Umbilical cord (tissue), 1 donor: ENCODE measurements at regions not wholly inside any gene's neighbourhood (a gene's known extent, or its start where the extent isn't known, plus 50 kb on each side); places are given as distances from the start of the nearest gene placed in this dataset.
"Not testable (repeated sequence)": the region's sequence is repeated elsewhere in the genome, so short reads cannot be mapped to it uniquely, and the experiment has no call there.

Experiments
- DNase-seq: peaks from one replicate; pipeline ENCODE4 v3.0.0-alpha.2; 2015; ENCODE audit warnings: low spot score

DNA sequence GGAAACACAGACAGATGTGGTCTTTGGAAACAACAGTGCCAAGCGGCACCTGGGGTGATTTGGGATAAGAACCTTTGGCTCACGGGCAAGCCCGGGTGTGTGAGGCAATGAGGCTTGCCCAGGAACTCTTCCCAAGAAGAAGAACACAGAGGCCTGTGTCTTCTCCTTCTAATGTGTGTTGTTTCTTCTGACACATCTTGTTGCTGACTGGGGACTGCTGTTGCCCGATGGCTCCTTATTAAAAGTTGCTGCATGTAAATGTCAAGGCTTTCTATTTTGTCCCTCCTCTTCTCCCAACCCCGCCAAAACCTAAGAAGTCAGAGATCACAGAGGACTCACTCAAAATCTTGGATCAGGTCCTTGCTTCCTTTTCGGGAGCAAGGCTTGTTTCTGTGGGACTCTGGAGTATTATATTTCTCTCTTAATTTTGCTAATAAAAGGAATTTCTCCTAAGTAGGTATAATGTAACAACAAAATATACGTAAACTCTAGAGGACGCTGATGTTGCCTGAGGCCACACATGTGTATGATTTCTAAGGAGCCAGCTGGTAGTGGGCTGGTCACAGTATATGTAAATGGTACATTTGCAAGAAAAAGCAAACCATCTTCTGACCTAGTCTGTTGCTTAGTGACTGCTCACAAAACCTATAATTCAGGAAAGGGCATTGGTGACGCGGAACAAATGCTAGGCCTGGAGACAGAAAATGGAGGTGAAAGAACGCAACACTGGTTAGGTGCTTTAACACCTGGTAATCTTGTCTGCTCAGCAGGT, 232.5 kb downstream of the GADD45G start:
- no peak for DNase-seq

GRCh38 chr9:89837934-89838310, 233.1 kb downstream of the GADD45G start:
- no peak for DNase-seq

GRCh38 chr9:89838621-89839020, 233.8 kb downstream of the GADD45G start:
- no peak for DNase-seq

DNA sequence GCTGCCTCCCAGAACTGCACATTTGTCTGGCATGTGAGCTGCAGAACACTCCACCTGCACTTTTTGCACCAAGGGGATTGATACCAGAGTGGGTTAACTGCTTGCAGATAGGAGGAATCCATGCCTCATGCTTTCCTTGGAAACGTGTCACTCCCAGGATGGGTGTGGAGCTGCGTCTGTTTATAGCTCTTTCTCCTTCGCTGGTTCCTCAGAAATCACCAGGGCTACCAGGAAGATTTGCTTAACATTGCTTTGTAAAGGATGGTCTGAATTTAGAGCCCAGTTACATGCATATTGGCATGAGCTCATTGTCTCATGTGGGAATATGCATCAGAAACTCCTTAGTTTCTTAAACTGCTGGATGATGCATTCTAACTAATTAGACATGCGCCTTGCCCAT, 234.6 kb downstream of the GADD45G start:
- DNase-seq = peak; percentile 84

- DNase-seq = peak; percentile 77
These were observed 235.1 kb downstream of the GADD45G start for GRCh38 chr9:89839952-89840351.

DNA sequence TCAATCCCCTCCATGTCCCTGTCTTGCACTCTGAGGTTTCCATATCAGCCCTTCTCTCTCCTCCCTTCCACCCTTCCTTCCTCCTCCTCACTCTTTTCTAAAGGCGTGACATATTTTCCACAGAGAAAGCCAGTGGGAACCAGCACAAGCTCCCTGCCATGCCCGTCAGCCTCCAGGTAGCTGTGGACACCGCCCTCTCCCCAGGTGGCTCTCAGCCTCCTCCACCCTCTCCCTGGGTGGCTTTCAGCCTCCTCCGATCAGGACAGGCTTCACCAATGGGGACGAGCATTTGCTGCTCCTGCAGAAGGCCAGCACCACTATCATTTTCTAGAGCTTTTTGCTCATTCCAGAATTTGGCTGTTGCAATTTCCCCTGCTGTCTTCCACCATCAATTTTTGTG, 236.6 kb downstream of the GADD45G start:
- no peak for DNase-seq

DNA sequence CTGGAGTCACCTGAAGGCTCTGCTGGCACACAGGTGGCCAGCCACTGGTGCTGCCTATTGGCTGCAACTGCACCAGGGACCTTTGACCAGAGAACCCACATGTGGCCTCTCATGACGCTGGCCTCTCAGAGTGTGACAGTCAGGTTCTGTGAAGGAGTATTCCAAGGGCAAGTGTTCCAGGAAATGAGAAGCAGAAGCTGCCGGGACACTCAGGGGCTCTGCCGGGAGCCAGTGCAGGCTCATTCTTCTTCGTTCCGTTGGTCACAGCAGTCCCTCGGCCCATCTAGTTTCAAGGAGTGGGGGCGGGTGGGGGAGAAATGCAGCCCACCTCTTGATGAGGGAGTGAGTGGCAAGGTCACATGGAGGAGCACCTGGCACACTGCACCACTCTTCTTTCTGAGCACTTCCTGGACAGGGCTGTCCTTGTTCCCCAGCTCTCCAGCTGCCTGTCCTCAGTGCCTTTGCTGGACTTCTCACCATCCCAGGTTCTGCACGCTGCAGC, 237.5 kb downstream of the GADD45G start:
- DNase-seq = no peak

- DNase-seq = no peak
These were observed 238.3 kb downstream of the GADD45G start for GRCh38 chr9:89843074-89843473.

DNA sequence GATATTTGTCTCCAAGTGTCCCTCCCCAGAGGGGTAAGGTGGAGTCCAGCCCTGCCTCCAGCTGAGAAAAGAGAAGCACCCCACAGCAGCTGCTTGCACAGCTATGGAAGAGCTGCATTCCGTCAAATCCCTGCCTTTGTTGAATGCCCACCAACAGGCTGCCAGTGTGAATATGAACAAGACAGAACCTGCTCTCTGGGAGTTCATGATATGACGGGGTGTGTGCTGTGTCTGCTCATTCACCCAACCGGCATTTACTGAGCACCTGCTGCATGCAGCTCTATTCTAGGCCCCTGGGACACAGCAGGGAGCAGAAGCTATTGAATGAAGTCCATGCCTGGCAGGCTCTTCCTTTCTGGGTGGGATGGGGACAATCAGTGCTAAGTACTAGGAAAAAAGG, 238.8 kb downstream of the GADD45G start:
- DNase-seq = no peak

DNA sequence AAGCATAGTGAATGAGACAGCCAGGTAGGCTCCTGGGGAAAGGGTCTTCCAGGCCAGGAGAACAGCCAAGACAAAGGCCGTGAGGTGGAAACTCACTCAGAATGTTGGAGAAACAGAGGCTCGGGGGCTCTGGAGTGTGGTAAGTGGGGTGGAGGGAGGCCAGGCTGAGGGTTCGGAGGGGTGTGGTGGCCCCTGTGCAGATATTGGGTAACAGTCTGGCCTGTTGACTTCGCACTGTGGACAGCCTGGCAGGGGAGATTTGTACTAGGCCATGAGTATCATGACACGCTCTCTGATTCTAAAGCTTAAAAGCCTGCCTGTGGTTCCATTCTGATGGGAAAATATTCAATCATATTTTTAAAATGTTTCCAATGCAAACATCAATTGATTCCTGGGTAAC, 239.3 kb downstream of the GADD45G start:
- no peak for DNase-seq

- no peak for DNase-seq
These were observed 239.7 kb downstream of the GADD45G start for GRCh38 chr9:89844535-89844934.

- no peak for DNase-seq
These were observed 240.5 kb downstream of the GADD45G start for GRCh38 chr9:89845321-89845720.

DNA sequence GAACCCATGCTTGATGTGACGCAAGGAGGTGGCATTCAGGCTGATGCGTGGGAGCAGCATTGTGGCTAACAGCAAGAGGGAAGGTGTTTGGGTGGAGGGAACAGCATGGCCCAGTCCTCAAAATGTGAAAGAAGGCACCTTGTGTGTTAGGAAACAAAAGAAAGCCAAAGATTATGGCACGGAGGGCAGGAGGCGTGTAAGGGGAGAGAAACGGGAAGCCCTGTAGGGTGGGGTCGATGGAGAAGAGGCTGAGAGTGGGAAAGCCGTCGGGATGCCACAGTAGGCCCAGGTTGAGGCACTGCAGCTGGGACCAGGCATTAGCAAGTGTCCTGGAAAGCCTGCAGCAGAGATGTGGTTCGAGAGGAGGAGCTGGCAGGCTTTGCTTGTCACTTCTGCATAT, 241.1 kb downstream of the GADD45G start:
- no peak for DNase-seq

- DNase-seq = no peak
These were observed 243.5 kb downstream of the GADD45G start for GRCh38 chr9:89848060-89849040.

GRCh38 chr9:89849096-89849495, 244.3 kb downstream of the GADD45G start:
- DNase-seq = no peak

GRCh38 chr9:89850153-89850552, 245.3 kb downstream of the GADD45G start:
- DNase-seq = no peak

DNA sequence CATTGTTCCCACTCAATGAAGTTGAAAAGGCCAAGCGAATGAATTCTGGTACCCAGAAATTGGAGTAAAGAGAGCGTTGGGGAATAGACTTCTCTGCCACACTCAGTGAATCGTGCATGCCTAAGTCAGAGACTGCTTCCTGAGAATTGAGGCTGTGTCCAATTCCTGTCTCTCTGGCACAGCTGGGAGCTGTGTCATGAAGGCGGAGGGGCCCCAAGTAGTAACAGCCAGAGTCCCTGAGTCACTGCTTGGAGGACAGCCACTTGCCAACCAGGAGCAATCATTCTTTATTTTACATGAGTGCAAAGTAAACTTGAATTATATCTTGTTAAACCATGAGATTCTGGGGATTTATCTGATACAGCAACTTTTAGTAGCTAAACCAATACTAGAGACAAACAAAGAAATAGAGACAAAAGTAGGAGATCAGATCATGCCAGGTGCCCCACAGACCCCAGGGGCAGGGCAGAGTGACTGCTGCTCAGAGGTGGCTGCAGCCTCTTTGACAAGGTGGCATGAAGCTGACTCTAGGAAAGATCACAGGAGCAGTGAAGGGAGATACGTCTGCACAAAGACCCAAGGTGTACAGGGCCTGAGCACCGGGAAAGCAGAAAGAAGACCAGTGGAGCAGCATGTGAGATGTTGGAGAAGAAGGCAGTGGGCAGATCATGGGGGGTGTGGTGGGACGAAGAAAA, 246.0 kb downstream of the GADD45G start:
- DNase-seq = peak; percentile 47

DNA sequence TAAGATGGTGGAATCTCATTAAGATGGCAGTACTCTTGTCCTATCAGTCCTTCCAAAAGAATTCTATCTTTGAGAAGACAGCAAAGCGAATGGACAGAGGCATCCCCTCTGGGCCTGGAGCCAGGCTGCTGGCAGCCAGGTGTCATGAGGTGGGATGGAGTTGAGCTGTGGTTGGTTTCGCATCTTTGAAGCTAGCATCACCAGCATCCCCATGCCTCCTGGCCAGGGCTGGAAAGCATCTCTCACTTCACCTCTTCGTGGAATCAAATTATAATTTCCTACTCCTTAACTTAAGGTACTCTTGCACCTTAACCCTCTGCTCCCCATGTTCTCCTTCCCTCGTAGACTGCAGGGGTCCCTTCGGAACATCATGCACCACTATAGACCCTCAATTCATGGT, 248.3 kb downstream of the GADD45G start:
- no peak for DNase-seq

- no peak for DNase-seq
These were observed 249.1 kb downstream of the GADD45G start for GRCh38 chr9:89853931-89854330.

DNA sequence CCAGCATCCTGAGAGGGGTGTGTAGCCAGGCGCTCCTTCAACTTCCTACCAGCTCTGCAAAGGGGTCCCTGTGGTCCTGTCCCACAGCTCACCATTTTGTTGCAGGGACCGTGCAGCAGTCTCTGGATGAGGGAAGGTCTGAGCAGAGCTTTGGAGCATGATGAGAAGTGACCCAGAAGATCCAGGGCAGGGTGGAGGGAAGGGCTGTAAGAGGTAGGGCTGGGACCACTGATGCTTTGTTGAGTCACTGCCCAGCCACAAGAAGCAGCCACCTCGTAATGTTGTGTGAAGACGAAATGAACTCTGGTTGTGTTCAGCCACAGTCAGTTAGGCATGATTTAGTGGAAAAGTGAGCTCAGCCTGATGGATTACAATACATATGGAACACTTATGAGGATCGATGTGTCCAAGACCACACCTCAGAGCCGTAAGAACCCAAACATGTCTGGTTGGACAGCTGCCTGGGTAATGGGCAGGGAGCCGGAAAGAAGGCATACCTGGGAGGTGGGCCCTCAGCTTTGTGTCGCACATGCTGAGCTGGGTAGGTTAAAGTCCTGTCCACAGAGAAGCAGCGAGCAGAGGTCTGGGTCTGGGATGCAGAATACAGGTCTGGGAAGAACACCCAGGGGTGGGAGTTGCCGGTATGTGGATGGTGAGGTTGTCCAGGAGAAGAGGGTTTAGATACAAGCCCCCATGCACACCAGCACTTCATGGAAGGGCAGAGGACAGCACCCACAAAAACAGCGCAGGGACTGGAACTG, 250.1 kb downstream of the GADD45G start:
- DNase-seq = no peak

DNA sequence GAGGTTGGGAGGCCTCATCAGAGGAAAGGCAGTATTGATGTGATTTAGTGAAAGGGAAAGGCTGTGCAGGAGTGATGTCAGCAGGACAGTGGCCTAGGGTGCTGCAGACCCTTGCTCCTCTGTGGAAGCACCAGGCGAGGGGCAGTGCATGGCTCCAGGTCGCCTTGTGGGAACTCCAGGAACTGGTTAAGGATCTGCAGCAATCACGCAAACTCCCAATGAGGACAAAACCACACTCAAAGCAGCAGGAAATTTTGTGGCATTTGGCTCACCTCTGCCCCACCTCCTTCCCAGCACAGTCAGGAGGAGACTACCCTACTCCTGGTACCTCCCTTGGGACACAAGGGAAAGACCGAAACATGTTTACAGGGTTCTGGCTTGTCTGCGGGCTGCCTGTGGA, 251.5 kb downstream of the GADD45G start:
- not testable (repeated sequence) for DNase-seq
